A549 (cell line): ENCODE measurements at regions not wholly inside any gene's neighbourhood (a gene's known extent, or its start where the extent isn't known, plus 50 kb on each side); places are given as distances from the start of the nearest gene placed in this dataset.

Source experiments
- ATAC-seq, 2 experiments: fragments of 200-7000 bp in 1 of 2; fragments of >200 bp in 1 of 2; cut with Nextera tagmentation in 1 of 2; cut with Tn5 transposase in 1 of 2; 3 replicates each; pipeline versions ENCODE4 v1.8.0 to v1.9.1; 2018 to 2020; ENCODE audit warnings: mild to moderate bottlenecking in 1 of 2, moderate library complexity in 1 of 2
- CTCF ChIA-PET: fragments of 300-600 bp; sonication (Branson Sonifier 250); formaldehyde crosslinking; extraction: SDS; loops from one replicate; lab custom pipeline; 2021; ENCODE audit warnings: antibody characterized with exemption, inconsistent platforms; lab: Yijun Ruan, JAX
- POLR2A ChIA-PET: fragments of 350-600 bp; formaldehyde crosslinking; extraction: SDS; loops from one replicate; lab custom pipeline; 2021; ENCODE audit warnings: antibody characterized with exemption, inconsistent platforms; lab: Yijun Ruan, JAX
- DNase-seq, 2 experiments: peaks; one replicate each; pipeline versions ENCODE4 v3.0.0 to v3.0.0-alpha.2; 2011 to 2016; ENCODE audit warnings: low read depth in 1 of 2, low spot score in 1 of 2
- FAIRE-seq: peaks from 2 replicates; lab custom pipeline; 2011; peaks lifted over from hg19 to GRCh38; lab: Jason Lieb, UNC
- H3K27ac ChIP-seq, 2 experiments: fragments of >200 bp; sonication (Bioruptor Twin); formaldehyde crosslinking; 3 replicates each; pipeline ENCODE4 v1.5.1; 2016 to 2017
- H3K4me1 ChIP-seq: fragments of >200 bp; sonication (Bioruptor Twin); formaldehyde crosslinking; 3 replicates; pipeline ENCODE4 v1.6.1; 2016
- H3K4me2 ChIP-seq: fragments of >200 bp; sonication (Bioruptor Twin); formaldehyde crosslinking; 3 replicates; pipeline ENCODE4 v1.6.1; 2016
- H3K4me3 ChIP-seq: fragments of >200 bp; sonication (Bioruptor Twin); formaldehyde crosslinking; 3 replicates; pipeline ENCODE4 v1.5.1; 2016
- H3K9me3 ChIP-seq: fragments of >200 bp; sonication (Bioruptor Twin); formaldehyde crosslinking; 3 replicates; pipeline ENCODE4 v1.6.1; 2016
- BCL3 ChIP-seq: fragments of >200 bp; sonication (Bioruptor Twin); formaldehyde crosslinking; IDR thresholded peaks from 3 replicates; pipeline ENCODE4 v1.6.1; 2016
- CBX2 ChIP-seq: fragments of 200-600 bp; sonication (generic); IDR thresholded peaks from 2 replicates; pipeline ENCODE4 v1.6.1; 2016; ENCODE audit warnings: low read depth, mild to moderate bottlenecking, borderline replicate concordance
- EHMT2 ChIP-seq: fragments of 200-600 bp; sonication (generic); IDR thresholded peaks from 2 replicates; pipeline ENCODE4 v1.6.1; 2016; ENCODE audit warnings: antibody characterized with exemption, low read depth, mild to moderate bottlenecking, moderate library complexity
- ESRRA ChIP-seq: fragments of 150-350 bp; IDR thresholded peaks from 2 replicates; pipeline ENCODE4 v1.6.1; 2014; ENCODE audit warnings: mild to moderate bottlenecking, low read length, borderline replicate concordance
- FOSL2 ChIP-seq, 2 experiments: fragments of 450-650 bp in 1 of 2; fragments of >200 bp in 1 of 2; sonication (Bioruptor Twin) in 1 of 2; formaldehyde crosslinking; IDR thresholded peaks; 2 replicates each; pipeline versions ENCODE4 v1.5.0 to v1.6.1; 2016 to 2020; ENCODE audit warnings: mild to moderate bottlenecking in 1 of 2, moderate library complexity in 1 of 2
- HOXB13 ChIP-seq: fragments of 250-450 bp; sonication (Bioruptor Pico); IDR thresholded peaks from 2 replicates; pipeline ENCODE4 v1.5.0; 2020; ENCODE audit warnings: low read depth, mild to moderate bottlenecking, moderate library complexity
- JUNB ChIP-seq: fragments of >200 bp; sonication (Bioruptor Twin); formaldehyde crosslinking; IDR thresholded peaks from 2 replicates; pipeline ENCODE4 v1.6.1; 2016
- KDM1A ChIP-seq: fragments of 200-600 bp; sonication (generic); IDR thresholded peaks from 2 replicates; pipeline ENCODE4 v1.6.1; 2016; ENCODE audit warnings: low read depth, mild to moderate bottlenecking
- MAFK ChIP-seq: fragments of 450-650 bp; IDR thresholded peaks from 2 replicates; pipeline ENCODE4 v1.6.1; 2014; ENCODE audit not compliant: partially characterized antibody
- MAX ChIP-seq: IDR thresholded peaks from 2 replicates; pipeline ENCODE4 v1.6.1; 2012
- MYC ChIP-seq: IDR thresholded peaks from 2 replicates; pipeline ENCODE4 v1.6.1; 2012; ENCODE audit warnings: mild to moderate bottlenecking, inconsistent platforms, low read length, improper control_type of control experiment, borderline replicate concordance
- PHF8 ChIP-seq: fragments of 200-600 bp; sonication (generic); IDR thresholded peaks from 2 replicates; pipeline ENCODE4 v1.6.1; 2016; ENCODE audit warnings: low read depth, mild to moderate bottlenecking, antibody characterized with exemption, moderate library complexity, borderline replicate concordance
- SREBF2 ChIP-seq: fragments of 450-650 bp; IDR thresholded peaks from 2 replicates; pipeline ENCODE4 v1.6.1; 2014; ENCODE audit warnings: mild to moderate bottlenecking, moderate library complexity
- ZFP36 ChIP-seq: fragments of 450-650 bp; IDR thresholded peaks from 2 replicates; pipeline ENCODE4 v1.6.1; 2014; ENCODE audit warnings: borderline replicate concordance; ENCODE audit not compliant: partially characterized antibody
- ZNF302 ChIP-seq: fragments of 250-450 bp; sonication (Bioruptor Pico); IDR thresholded peaks from 2 replicates; pipeline ENCODE4 v1.9.0; 2021; ENCODE audit warnings: inconsistent platforms, mild to moderate bottlenecking, moderate library complexity
- WGBS: methylation state at CpG from one replicate; pipeline ENCODE4 v1.1.6; 2017; ENCODE audit errors: missing lambda C conversion rate; 5-methylcytosine and 5-hydroxymethylcytosine counted together
- TF ChIP-seq, protein P1 (sequence below): fragments of >200 bp; sonication (Bioruptor Twin); formaldehyde crosslinking; IDR thresholded peaks from 3 replicates; pipeline ENCODE4 v1.5.1; 2016

DNA sequence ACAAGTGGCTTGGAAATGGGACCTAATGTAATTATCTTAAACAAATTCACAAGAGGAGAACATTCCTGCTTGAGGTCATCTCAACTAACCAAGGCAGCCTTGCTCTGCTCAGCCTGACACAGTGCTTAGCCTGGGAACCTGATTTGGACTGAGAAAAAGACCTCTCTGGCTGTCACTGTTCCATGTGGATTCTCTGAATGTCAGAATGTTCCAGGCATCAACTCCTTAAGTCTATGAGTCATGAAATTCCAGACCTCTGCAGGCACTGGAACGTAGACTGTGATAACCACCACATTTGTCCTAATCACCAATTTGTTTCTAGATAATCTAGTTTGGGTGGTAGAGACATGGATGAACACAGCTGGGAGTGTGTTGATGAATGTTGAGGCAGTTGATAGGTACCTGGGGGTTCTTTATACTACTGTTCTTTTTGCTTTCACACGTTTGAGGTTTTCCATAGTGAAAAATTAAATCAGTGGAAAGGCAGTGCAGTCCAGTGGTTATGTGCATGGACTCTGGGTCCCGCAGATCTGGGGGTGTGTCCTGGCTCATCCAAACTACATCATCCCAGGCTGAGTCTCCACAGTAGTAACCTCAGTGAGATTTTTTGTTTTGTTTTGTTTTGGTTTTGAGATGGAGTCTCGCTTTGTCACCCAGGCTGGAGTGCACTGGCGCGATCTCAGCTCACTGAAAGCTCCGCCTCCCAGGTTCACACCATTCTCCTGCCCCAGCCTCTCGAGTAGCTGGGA is 269.6 kb downstream of the MN1 start:
- TF ChIP-seq, protein P1, sequence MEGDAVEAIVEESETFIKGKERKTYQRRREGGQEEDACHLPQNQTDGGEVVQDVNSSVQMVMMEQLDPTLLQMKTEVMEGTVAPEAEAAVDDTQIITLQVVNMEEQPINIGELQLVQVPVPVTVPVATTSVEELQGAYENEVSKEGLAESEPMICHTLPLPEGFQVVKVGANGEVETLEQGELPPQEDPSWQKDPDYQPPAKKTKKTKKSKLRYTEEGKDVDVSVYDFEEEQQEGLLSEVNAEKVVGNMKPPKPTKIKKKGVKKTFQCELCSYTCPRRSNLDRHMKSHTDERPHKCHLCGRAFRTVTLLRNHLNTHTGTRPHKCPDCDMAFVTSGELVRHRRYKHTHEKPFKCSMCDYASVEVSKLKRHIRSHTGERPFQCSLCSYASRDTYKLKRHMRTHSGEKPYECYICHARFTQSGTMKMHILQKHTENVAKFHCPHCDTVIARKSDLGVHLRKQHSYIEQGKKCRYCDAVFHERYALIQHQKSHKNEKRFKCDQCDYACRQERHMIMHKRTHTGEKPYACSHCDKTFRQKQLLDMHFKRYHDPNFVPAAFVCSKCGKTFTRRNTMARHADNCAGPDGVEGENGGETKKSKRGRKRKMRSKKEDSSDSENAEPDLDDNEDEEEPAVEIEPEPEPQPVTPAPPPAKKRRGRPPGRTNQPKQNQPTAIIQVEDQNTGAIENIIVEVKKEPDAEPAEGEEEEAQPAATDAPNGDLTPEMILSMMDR: no peak
- TF ChIP-seq CBX2 (no peak), FOSL2 (IDR thresholded peaks at IDR 0.05) (no peak), FOSL2 (CRISPR knock-in tag; IDR thresholded peaks at IDR 0.05) (peak; percentile 41; the same call in 1 of the 2 replicates), ESRRA (no peak)

DNA sequence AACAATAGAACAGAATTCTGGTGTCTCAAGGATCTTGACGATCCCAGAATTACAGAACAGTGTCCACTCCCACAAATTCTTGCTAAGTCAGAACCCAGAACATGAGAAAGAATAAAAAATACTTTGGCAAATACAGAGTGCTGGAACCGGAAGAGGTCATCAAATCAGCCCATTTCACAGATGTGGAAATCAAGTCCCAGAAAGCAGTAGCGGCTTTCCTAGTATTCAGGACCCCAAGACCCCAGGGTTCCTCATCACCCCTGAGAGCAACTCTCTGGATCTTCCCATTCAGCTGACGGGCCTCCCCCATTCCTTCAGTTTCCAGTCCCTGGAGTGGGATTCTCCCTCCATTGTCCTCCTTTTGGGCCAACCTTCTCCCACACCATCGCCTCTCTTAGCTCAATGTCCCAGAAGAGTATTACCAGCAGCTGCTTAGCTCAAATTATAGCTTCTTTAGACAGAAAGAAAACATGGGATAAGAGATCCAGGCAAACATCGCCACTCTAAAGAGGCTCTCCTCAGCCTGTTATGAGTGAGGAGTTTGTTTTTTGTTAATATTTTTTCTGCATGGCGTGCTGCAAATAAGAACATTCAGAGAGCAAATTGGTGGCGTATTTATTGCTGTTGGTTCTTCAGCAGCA is 268.3 kb downstream of the MN1 start:
- CTCF ChIA-PET: no interaction called here
- TF ChIP-seq MYC: no peak
- TF ChIP-seq SREBF2: no peak
- no peak for TF ChIP-seq MAX
- no peak for TF ChIP-seq PHF8
- TF ChIP-seq JUNB: no peak
- no peak for TF ChIP-seq ZNF302
- no peak for TF ChIP-seq ZFP36
- TF ChIP-seq KDM1A: no peak
- TF ChIP-seq EHMT2: no peak
- TF ChIP-seq, all 56 proteins: peak for 0
- POLR2A ChIA-PET: no interaction called here
- DNase-seq: no peak
- H3K4me3 ChIP-seq: no peak overlapping the region
- no peak overlapping the region for H3K4me2 ChIP-seq
- peaks cover 13% of the 10 kb centered on the region; the same call in 2 of the 3 replicates for H3K4me1 ChIP-seq
- H3K9me3 ChIP-seq: no peaks in the 10 kb centered on the region
- WGBS: 90% methylated on average over 8 of the region's 8 CpGs
- no peak overlapping the region for H3K27ac ChIP-seq
- ATAC-seq: no peak
- FAIRE-seq: no peak

More for the DNA sequence above, 269.6 kb downstream of the MN1 start:
- DNase-seq: peak in 1 of 2 experiments; percentile 9
- Histone ChIP-seq H3K27ac (peak overlapping the region in 1 of 2 experiments; percentile 3; a peak in 2 of 6 replicates), H3K9me3 (no peaks in the 10 kb centered on the region), H3K4me1 (peaks cover 13% of the 10 kb centered on the region; the same call in 2 of the 3 replicates), H3K4me2 (no peak overlapping the region; the same call in 2 of the 3 replicates), H3K4me3 (no peak overlapping the region)
- POLR2A ChIA-PET: no interaction called here
- WGBS: 72% methylated on average over 8 of the region's 8 CpGs
- no peak for FAIRE-seq
- peak; percentile 34 to 51; a peak in 2 of 6 replicates for ATAC-seq
- CTCF ChIA-PET: no interaction called here

DNA sequence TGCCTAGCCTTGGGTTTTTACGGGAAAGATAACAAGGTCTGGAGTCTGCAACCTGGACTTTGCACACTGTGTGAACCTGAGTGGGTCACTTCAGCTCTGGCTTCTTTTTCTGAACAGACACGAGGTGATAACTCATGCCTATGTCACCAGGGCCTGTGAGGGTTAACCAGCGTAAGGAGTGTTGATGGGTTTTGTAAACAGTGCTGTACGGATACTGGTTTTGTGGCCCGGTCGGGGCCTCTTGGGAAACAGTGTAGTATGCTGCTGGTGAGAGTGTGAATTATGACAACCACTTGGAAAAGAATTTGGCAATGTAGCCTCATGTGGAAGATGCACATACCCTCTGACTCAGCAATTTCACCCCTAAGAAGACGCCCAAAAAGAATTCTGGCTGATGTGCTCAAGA is 266.8 kb downstream of the MN1 start:
- TF ChIP-seq MAFK (peak; percentile 89), BCL3 (no peak), HOXB13 (CRISPR knock-in tag) (no peak)
- TF ChIP-seq, all 56 proteins: peak for 1
- ATAC-seq (no peak; a peak in 1 of 6 replicates), FAIRE-seq (no peak), DNase-seq (peak in 1 of 2 experiments; percentile 13)
- CTCF ChIA-PET: no interaction called here
- peak overlapping the region in 1 of 2 experiments; percentile 46; a peak in 2 of 6 replicates for H3K27ac ChIP-seq
- peaks cover 13% of the 10 kb centered on the region; the same call in 2 of the 3 replicates for H3K4me1 ChIP-seq
- POLR2A ChIA-PET: no interaction called here
- no peaks in the 10 kb centered on the region for H3K9me3 ChIP-seq
- 46% methylated on average over 7 of the region's 7 CpGs for WGBS
- H3K4me2 ChIP-seq: no peak overlapping the region
- H3K4me3 ChIP-seq: no peak overlapping the region
